Nephron (organoid): ENCODE measurements at regions not wholly inside any gene's neighbourhood (a gene's known extent, or its start where the extent isn't known, plus 50 kb on each side); places are given as distances from the start of the nearest gene placed in this dataset.

Source experiments
- H3K27ac Mint-ChIP-seq, 3 experiments: 2 replicates each; pipeline ENCODE4 v1.8.0; 2020; ENCODE audit warnings: mixed read lengths in 3 of 3, mild to moderate bottlenecking in 2 of 3, moderate library complexity in 1 of 3
- H3K27me3 Mint-ChIP-seq: 2 replicates; pipeline ENCODE4 v1.8.0; 2021; ENCODE audit warnings: low read depth, mild to moderate bottlenecking, moderate library complexity, mixed read lengths
- H3K36me3 Mint-ChIP-seq: 2 replicates; pipeline ENCODE4 v1.8.0; 2020; ENCODE audit warnings: low read depth, mixed read lengths
- H3K4me1 Mint-ChIP-seq: 2 replicates; pipeline ENCODE4 v1.8.0; 2020; ENCODE audit warnings: mixed read lengths
- H3K4me3 Mint-ChIP-seq, 3 experiments: 2 replicates each; pipeline ENCODE4 v1.8.0; 2020; ENCODE audit warnings: mild to moderate bottlenecking in 3 of 3, mixed read lengths in 3 of 3, moderate library complexity in 2 of 3
- H3K9me3 Mint-ChIP-seq: 2 replicates; pipeline ENCODE4 v1.8.0; 2020; ENCODE audit warnings: mixed read lengths
- TF ChIP-seq, protein P1 (sequence below), 3 experiments: fragments of 200-600 bp; sonication (generic); IDR thresholded peaks; one replicate each; pipeline ENCODE4 v1.5.0; 2021; ENCODE audit warnings: antibody characterized with exemption in 3 of 3; ENCODE audit not compliant: unreplicated experiment in 3 of 3

DNA sequence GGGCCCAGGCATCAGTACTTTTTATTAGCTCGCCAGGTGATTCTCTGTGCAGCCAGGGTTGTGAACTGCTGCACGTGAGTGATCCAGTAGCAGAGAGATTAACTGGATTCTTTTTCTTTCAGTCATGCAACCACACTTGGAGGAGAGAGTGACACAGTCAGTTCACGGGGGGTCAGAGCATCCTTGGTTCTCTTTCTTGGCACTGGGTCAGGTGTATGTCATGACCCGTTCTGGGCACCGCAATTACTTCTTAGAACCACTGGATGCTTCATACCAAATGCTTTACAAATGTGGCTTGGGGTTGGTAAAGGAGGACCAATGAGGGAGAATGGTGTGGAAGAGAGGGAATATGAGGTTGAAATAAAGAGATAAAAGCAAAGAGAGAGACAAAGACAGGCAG, 368.7 kb downstream of the MLLT3 start:
- H3K36me3 Mint-ChIP-seq, result no peaks in the 10 kb centered on the region
- H3K27ac Mint-ChIP-seq, result no peak overlapping the region
- no peaks in the 10 kb centered on the region for H3K4me1 Mint-ChIP-seq
- peaks cover 4% of the 10 kb centered on the region for H3K27me3 Mint-ChIP-seq
- H3K9me3 Mint-ChIP-seq, result peaks cover 8% of the 10 kb centered on the region
- TF ChIP-seq, protein P1, sequence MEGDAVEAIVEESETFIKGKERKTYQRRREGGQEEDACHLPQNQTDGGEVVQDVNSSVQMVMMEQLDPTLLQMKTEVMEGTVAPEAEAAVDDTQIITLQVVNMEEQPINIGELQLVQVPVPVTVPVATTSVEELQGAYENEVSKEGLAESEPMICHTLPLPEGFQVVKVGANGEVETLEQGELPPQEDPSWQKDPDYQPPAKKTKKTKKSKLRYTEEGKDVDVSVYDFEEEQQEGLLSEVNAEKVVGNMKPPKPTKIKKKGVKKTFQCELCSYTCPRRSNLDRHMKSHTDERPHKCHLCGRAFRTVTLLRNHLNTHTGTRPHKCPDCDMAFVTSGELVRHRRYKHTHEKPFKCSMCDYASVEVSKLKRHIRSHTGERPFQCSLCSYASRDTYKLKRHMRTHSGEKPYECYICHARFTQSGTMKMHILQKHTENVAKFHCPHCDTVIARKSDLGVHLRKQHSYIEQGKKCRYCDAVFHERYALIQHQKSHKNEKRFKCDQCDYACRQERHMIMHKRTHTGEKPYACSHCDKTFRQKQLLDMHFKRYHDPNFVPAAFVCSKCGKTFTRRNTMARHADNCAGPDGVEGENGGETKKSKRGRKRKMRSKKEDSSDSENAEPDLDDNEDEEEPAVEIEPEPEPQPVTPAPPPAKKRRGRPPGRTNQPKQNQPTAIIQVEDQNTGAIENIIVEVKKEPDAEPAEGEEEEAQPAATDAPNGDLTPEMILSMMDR (IDR thresholded peaks at IDR 0.05; ENCODE audit: unreplicated experiment in 3 of 3), result no peak
- H3K4me3 Mint-ChIP-seq, result no peak overlapping the region

DNA sequence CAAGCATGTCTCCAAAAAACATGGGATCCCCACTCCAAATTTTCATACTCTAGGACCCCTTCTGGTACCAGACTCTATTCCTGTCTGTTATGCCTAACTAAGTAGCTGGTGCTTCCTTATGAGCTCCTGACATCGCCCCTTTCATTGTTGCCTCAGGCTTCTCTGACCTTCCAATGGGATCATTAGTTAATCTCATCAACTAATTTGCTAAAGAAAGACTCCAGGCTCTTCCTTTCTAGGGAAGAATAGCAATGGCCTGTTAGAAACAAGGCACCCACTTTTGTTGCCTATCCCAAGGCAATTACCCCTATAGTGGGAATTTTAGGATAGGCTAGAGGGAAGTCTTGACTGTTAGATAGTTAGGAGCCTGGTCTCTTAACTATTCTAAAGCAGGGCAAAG, 369.5 kb downstream of the MLLT3 start:
- Mint-ChIP-seq H3K27me3 (peaks cover 4% of the 10 kb centered on the region), H3K9me3 (peaks cover 10% of the 10 kb centered on the region), H3K4me3 (no peak overlapping the region), H3K36me3 (no peaks in the 10 kb centered on the region), H3K4me1 (no peaks in the 10 kb centered on the region), H3K27ac (no peak overlapping the region)
- TF ChIP-seq, protein P1 (IDR thresholded peaks at IDR 0.05; ENCODE audit: unreplicated experiment in 3 of 3), result no peak

DNA sequence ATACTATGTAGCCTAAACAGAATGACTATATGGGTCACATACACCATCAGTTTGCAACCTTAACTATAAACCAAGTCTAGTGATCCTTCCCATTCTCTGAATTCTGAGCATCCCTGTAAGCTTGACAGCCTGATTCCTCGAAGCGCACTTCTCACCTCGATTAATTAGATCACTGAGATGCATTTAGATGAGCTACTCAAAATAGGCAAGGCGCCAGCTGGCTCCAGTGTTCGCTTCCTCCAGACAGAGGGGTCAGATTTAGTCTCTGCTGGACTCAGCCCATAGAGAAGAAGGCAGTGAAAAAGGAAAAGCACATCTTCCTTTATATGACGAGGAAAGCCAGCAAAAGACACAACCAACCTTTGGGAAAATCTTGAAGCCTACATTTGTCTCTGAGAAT, 371.5 kb downstream of the MLLT3 start:
- peaks cover 4% of the 10 kb centered on the region for H3K27me3 Mint-ChIP-seq
- no peak overlapping the region for H3K4me3 Mint-ChIP-seq
- H3K36me3 Mint-ChIP-seq, result no peaks in the 10 kb centered on the region
- TF ChIP-seq, protein P1 (IDR thresholded peaks at IDR 0.05; ENCODE audit: unreplicated experiment in 3 of 3), result no peak
- H3K9me3 Mint-ChIP-seq, result peaks cover 10% of the 10 kb centered on the region
- H3K4me1 Mint-ChIP-seq, result no peaks in the 10 kb centered on the region
- no peak overlapping the region for H3K27ac Mint-ChIP-seq

DNA sequence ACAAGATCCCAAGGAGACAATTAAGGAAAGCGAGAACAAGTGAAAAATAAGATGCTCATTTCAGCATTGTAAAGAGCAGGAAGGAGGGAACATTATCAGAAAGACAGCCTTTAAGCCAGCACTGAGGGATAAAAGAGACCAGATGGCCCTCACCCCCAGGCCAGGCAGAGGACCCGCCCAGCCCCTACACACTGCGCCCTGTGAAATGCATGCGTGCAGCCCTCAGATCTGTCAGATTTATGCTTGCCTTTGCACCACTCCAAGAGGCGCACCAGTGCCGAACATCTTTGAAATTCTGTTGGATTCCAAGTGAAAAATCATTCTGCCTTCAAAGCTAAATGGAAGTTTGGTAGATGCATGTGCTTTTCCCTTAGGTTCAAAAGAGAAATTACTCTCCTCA, 378.0 kb downstream of the MLLT3 start:
- no peaks in the 10 kb centered on the region for H3K36me3 Mint-ChIP-seq
- H3K4me3 Mint-ChIP-seq, result peak overlapping the region in 2 of 3 experiments; percentile 2 to 5
- H3K27ac Mint-ChIP-seq, result peak overlapping the region in 2 of 3 experiments; percentile 20 to 55
- TF ChIP-seq, protein P1 (IDR thresholded peaks at IDR 0.05; ENCODE audit: unreplicated experiment in 3 of 3), result no peak
- H3K9me3 Mint-ChIP-seq, result peaks cover 7% of the 10 kb centered on the region
- H3K4me1 Mint-ChIP-seq, result peaks cover 12% of the 10 kb centered on the region
- peaks cover 7% of the 10 kb centered on the region for H3K27me3 Mint-ChIP-seq

DNA sequence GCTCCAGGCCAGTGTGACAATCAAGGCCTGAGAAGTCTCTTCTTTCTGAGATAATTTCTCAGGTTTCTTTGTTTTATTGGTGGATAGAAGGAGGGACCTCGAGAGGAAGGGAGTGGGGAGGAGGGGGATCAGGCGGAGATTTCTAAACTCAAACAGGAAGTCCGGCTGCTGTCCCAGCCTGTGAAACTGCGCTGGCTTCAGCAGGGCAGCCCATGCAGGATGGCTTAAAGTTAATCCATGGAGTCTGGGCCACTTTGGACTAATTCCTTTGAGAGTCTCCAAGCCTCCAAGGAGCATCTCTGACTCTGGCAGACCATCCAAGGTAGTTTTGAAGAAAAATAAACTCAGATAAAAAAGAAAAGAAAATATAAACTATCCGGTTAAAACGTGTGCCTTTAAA, 378.5 kb downstream of the MLLT3 start:
- Mint-ChIP-seq H3K27ac (peak overlapping the region in 2 of 3 experiments; percentile 20 to 55), H3K36me3 (no peaks in the 10 kb centered on the region), H3K4me1 (peaks cover 12% of the 10 kb centered on the region), H3K4me3 (peak overlapping the region in 2 of 3 experiments; percentile 2 to 5), H3K9me3 (peaks cover 4% of the 10 kb centered on the region), H3K27me3 (peaks cover 7% of the 10 kb centered on the region)
- TF ChIP-seq, protein P1 (IDR thresholded peaks at IDR 0.05; ENCODE audit: unreplicated experiment in 3 of 3), result no peak

DNA sequence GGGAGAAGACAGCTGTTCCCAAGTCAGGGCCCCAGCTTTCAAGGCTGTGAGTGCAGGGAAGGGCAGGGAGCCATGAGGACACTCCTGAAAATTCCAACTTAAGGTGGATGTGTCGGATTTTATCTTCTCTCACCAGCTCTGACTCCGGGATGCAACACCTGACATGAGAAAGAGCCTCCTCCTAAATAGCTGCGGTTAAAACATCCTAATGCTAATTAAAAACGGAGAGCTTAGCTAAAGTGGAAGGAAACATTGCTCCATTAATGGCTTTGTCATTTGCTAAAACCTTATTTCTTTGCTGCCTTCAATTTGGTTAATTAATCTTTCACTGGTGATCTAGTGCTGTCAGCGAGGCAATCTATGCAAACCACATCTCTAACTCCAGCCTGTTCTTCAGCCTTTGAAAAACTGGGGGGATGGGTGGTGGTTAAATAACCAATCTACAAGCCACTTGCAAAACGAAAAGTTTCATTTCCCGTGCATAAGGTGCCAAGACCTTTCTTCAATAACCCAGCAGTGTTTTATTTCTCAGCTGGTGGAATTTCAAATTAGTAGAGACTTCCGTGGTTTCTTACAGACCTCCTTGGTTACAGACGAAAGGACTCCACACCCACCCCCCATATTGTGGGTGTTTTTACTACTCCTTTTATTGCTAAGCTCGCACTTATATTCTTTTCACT, 379.6 kb downstream of the MLLT3 start:
- Mint-ChIP-seq H3K4me1 (peaks cover 12% of the 10 kb centered on the region), H3K27ac (no peak overlapping the region), H3K27me3 (peaks cover 7% of the 10 kb centered on the region), H3K9me3 (no peaks in the 10 kb centered on the region), H3K36me3 (no peaks in the 10 kb centered on the region), H3K4me3 (no peak overlapping the region)
- TF ChIP-seq, protein P1 (IDR thresholded peaks at IDR 0.05; ENCODE audit: unreplicated experiment in 3 of 3), result no peak
